ENCODE measurements at regions not wholly inside any gene's neighbourhood (a gene's known extent, or its start where the extent isn't known, plus 50 kb on each side); places are given as distances from the start of the nearest gene placed in this dataset.

- Histone ChIP-seq H3K14ac (replicated peaks; ENCODE audit: low read depth, low read length) (no peak overlapping the region), H3K79me1 (ENCODE audit: low read depth in 1 of 2, low read length in 2 of 2) (no peaks in the 10 kb centered on the region), H3K36me3 (ENCODE audit: control insufficient read depth, insufficient read depth, low read length) (no peaks in the 10 kb centered on the region), H2BK5ac (ENCODE audit: low read depth, low read length, poor library complexity, severe bottlenecking) (no peak overlapping the region), H3K4me3 (ENCODE audit: insufficient read depth, low read depth, low read length) (no peak overlapping the region), H3K4ac (ENCODE audit: low read depth, low read length) (no peak overlapping the region), H2BK120ac (ENCODE audit: low read depth, low read length) (no peak overlapping the region), H3K4me2 (ENCODE audit: low read depth, low read length) (no peak overlapping the region), H3K9me1 (ENCODE audit: insufficient read depth, low read length) (no peaks in the 10 kb centered on the region), H3K18ac (ENCODE audit: low read depth, low read length) (no peak overlapping the region), H2AK5ac (ENCODE audit: low read depth, low read length) (no peak overlapping the region), H3K4me1 (ENCODE audit: control insufficient read depth, insufficient read depth, low read length) (no peaks in the 10 kb centered on the region), H3K27me3 (ENCODE audit: control insufficient read depth, insufficient read depth, low read length) (no peaks in the 10 kb centered on the region), H4K5ac (ENCODE audit: low read depth, low read length) (no peak overlapping the region), H2AFZ (replicated peaks; ENCODE audit: low read length, poor library complexity) (no peak overlapping the region), H4K8ac (ENCODE audit: low read depth in 2 of 2, low read length in 2 of 2) (no peak overlapping the region), H2BK20ac (ENCODE audit: low read depth, low read length) (no peak overlapping the region), H2AK9ac (replicated peaks; ENCODE audit: low read depth, low read length, poor library complexity) (no peak overlapping the region), H3K27ac (ENCODE audit: insufficient read depth, low read length) (no peak overlapping the region), H3K9ac (ENCODE audit: low read depth, low read length) (no peak overlapping the region), H3K56ac (ENCODE audit: extremely low read depth, insufficient read depth, low read length) (no peak overlapping the region), H2BK15ac (ENCODE audit: low read depth, low read length) (no peak overlapping the region), H3K9me3 (ENCODE audit: control insufficient read depth, insufficient read depth, low read length) (no peaks in the 10 kb centered on the region; the same call in 1 of the 2 replicates), H3K23ac (ENCODE audit: low read depth, low read length) (no peak overlapping the region), H4K91ac (ENCODE audit: insufficient read depth, low read depth, low read length) (no peak overlapping the region), H4K20me1 (ENCODE audit: insufficient read depth, low read length) (no peaks in the 10 kb centered on the region; the same call in 1 of the 2 replicates)
- intact Hi-C loops (cut with micrococcal nuclease) (no loop called here), in situ Hi-C loops (cut with MboI; ENCODE audit: low sequenced_read_pairs) (no loop called here), dilution Hi-C loops (cut with HindIII; ENCODE audit: low sequenced_read_pairs, unreplicated experiment) (no loop called here)
- ATAC-seq (ENCODE audit: low read depth): no peak
- TF ChIP-seq FOS (IDR thresholded peaks at IDR 0.05; ENCODE audit: low read depth, low read length): no peak
- TF ChIP-seq CHD1 (IDR thresholded peaks at IDR 0.05; ENCODE audit: low read depth, low read length): no peak
- TF ChIP-seq, protein P1, sequence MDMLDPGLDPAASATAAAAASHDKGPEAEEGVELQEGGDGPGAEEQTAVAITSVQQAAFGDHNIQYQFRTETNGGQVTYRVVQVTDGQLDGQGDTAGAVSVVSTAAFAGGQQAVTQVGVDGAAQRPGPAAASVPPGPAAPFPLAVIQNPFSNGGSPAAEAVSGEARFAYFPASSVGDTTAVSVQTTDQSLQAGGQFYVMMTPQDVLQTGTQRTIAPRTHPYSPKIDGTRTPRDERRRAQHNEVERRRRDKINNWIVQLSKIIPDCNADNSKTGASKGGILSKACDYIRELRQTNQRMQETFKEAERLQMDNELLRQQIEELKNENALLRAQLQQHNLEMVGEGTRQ (IDR thresholded peaks at IDR 0.05; ENCODE audit: low read depth, low read length): no peak
- no peak for TF ChIP-seq MAZ (IDR thresholded peaks at IDR 0.05; ENCODE audit: borderline replicate concordance, low read depth, low read length)
- TF ChIP-seq RCOR1 (IDR thresholded peaks at IDR 0.05; ENCODE audit: insufficient replicate concordance, low read length): no peak
- no peak for TF ChIP-seq NFE2L2 (IDR thresholded peaks at IDR 0.05; ENCODE audit: low read depth, low read length)
- TF ChIP-seq BHLHE40 (IDR thresholded peaks at IDR 0.05; ENCODE audit: low read depth, low read length): no peak
- TF ChIP-seq SMC3 (IDR thresholded peaks at IDR 0.05; ENCODE audit: low read depth, low read length): no peak
- DNase-seq: no peak
- ChIA-PET POLR2A (ENCODE audit: unreplicated experiment) (no interaction called here), CTCF (no interaction called here)
- BruUV-seq (replicated peaks): no TSS peak
- 100% methylated on average over 1 of the region's 5 CpGs; no CpG with 5 or more reads in 1 of the 2 experiments for WGBS, 2 experiments (ENCODE audit: extremely low coverage in 2 of 2, insufficient read length in 1 of 2)
These were observed 242.8 kb upstream of the SGCG start for GRCh38 chr13:22937953-22938352.
